Activated CD4-positive, alpha-beta T cell treated with anti-CD3 and anti-CD28 coated beads for 24 hours (primary cell): ENCODE measurements at regions not wholly inside any gene's neighbourhood (a gene's known extent, or its start where the extent isn't known, plus 50 kb on each side); places are given as distances from the start of the nearest gene placed in this dataset.
"Not testable (repeated sequence)": the region's sequence is repeated elsewhere in the genome, so short reads cannot be mapped to it uniquely, and the experiment has no call there.

Source experiments
- DNase-seq, 2 donors: peaks; one replicate each; pipeline ENCODE4 v3.0.0-alpha.2; 2020; ENCODE audit warnings: low read depth in 2 of 2

- no peak for DNase-seq
Observed at GRCh38 chr6:157727629-157728182, 95.3 kb upstream of the SNX9 start.

GRCh38 chr6:157728183-157728881 is 94.7 kb upstream of the SNX9 start:
- DNase-seq, result no peak

GRCh38 chr6:157731221-157731620 is 91.8 kb upstream of the SNX9 start:
- DNase-seq, result no peak

DNA sequence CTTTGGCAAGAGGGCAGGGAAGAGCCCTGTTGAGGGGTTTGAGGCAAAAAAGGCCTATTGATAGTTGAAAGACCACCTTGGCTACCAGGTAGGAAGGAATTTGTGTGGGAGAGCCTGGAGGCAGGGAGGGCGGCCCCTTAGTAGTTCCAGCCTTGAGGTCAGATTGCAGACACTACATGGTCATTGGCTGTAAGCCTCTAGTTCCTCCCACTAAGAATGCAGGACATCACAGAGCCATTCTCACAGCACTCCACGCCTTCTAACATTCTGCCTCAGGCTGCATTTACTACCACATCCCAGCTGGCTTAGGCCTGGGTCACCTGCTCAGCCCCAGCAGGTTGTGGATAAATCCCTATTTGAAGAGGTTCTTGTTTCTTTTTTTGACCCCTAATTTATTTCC is 91.0 kb upstream of the SNX9 start:
- no peak for DNase-seq

DNA sequence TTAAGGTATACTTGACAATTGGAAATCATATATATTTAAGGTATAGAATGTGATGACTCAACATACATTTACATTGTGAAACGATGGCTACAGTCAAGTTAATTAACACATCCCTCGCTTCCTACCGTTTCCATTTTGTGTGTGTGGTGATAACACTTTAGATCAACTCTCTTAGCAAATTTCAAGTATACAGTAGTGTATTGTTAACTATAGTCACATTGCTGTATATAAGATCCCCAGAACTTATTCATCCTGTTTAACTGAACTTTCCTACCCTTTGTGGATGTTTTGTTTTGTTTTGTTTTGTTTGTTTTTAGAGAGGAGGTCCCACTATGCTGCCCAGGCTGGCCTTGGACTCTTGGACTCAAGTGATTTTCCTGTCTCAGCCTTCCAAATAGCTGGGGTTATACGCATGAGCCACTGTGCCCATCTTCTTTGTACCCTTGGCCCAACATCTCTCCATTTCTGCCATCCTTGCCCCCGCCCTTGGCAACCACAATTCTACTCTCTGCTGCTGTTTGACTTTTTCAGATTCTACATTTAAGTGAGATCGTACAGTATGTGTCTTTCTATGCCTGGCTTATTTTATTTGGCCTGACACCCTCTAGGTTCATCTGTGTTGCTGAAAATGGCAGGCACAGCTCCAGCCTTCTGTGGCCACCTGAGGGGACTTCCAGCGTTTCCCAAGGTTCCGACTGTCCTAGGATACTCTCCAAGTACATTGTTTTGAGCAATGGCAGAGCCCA is 90.5 kb upstream of the SNX9 start:
- no peak for DNase-seq

DNA sequence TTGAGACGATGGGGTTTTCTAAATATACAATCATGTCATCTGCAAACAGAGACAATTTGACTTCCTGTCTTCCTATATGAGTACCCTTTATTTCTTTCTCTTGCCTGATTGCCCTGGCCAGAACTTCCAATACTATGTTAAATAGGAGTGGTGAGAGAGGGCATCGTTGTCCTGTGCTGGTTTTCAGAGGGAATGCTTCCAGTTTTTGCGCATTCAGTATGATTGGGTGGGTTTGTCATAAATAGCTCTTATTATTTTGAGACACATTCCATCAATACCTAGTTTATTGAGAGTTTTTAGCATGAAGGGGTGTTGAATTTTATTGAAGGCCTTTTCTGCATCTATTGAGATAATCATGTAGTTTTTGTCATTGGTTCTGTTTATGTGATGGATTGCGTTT is 86.5 kb upstream of the SNX9 start:
- DNase-seq, result not testable (repeated sequence)

- no peak for DNase-seq
Observed at GRCh38 chr6:157741321-157741947, 81.6 kb upstream of the SNX9 start.

DNA sequence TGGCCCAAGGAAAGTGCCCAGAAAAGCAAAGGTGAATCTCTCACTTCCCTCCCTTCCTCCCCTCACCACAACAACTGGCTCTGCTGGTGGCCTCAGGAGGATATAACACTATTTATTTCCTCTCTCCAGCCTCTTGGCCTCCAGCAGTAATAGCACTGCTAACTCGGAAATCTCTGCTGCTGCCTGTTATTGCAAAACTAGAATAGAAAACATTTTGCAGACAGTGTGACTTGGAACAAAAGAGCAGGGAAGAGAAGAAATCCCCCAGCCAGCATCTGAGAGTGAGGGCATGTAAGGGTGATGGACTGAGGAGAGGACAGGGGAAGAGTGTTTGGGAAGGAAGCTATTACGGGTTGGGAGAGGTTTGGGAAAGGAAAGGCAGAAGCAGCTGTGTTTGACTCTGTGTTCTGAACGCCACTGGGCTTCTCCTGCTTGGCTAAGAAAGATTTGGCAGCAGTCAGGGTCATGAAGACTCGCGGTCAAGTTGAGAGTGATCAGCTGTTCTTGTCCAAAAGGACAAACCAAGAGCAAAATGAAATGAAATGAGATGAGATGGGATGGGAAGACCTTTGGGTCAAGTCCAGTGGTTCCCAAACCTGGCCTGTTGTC is 81.0 kb upstream of the SNX9 start:
- DNase-seq, result no peak

GRCh38 chr6:157744102-157744601 is 78.9 kb upstream of the SNX9 start:
- DNase-seq, result no peak

DNA sequence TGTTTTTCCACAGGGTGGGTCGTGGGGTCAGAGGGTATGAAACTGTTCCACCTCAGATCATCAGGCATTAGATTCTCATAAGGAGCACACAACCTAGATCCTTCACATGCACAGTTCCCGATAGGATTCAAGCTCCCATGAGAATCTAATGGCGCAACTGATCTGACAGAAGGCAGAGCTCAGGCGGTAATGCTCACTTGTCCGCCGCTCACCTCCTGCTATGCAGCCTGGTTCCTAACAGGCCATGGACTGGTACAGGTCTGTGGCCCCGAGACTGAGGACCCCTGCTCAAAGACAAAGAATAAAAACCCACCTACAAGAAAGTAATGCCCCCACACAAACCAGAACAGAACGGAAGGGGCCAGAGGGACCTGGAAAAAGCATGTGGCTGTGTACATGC is 76.1 kb upstream of the SNX9 start:
- DNase-seq, result no peak

DNA sequence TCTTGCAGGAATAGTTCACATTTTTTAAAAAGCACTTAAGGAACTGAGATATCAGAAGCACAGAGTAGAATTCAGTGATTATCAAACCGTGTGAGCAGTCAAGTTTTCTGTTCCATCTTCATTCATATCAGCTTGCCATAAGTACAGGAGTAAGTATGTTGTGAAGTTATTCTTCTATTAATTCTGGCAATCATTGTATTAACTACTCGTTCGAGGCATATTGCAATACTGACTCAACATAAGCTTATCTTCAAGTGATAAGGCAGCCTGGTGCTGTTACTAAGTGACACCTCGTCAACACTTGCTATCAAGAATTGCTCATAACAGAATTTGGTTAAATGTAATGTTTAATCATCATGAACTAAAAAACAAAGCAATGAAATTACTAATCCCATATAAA is 75.7 kb upstream of the SNX9 start:
- no peak for DNase-seq

DNA sequence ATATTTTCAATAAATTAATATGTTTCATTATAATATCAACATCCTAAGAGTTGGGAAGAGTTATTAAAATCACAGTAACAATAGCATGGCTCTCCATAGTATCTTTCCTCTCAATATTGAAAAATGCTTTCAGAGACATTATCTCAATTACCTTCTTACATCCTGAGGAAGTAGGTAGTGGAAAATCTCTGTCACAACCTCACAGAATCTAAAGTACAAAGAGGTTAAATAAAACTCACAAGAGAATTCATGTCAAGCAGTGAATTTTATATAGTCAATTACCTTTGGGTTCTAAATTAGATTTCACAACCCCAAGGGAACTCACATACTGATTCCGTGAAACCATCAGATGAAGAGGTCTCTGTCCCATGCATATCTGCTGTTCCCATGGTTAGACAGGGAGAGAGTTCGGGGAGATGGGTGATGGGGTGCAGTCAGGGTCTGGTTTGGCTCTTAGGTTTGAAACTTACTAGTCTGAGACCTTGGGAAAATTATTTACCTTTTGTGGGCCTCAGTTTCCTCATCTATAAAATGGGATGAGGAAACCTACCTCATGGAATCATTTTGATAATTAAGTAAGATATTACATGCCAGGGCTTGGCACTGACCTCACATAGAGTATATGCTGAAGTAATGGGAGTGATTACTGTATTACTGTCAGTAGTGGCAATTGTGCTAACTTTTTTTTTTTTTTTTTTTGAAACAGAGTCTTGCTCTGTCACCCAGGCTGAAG is 74.0 kb upstream of the SNX9 start:
- no peak for DNase-seq

GRCh38 chr6:157750973-157751372 is 72.1 kb upstream of the SNX9 start:
- DNase-seq, result not testable (repeated sequence)

- DNase-seq, result no peak
Observed at GRCh38 chr6:157751547-157752200, 71.4 kb upstream of the SNX9 start.

GRCh38 chr6:157752879-157753278 is 70.2 kb upstream of the SNX9 start:
- not testable (repeated sequence) for DNase-seq

GRCh38 chr6:157753291-157753690 is 69.8 kb upstream of the SNX9 start:
- DNase-seq, result no peak

GRCh38 chr6:157753801-157754200 is 69.2 kb upstream of the SNX9 start:
- DNase-seq, result not testable (repeated sequence)

DNA sequence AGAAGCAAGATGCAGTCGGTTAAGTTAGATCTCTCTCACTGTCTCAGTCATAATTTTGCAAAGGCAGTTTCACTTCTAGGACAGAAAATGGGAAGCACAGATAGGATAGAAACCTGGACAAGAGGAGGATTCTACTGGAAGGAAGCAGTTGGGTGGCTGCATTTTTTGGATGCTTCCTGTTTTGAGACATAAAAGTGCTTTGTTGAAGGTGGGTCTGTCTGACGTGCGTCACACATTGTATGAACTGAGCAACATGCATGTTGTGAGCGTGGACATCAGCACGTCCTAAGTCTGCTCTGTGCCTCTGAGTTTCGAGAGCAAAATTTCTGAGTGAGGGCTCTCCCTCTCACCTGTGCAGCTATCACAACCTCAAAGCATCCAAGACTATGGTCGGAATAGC is 68.7 kb upstream of the SNX9 start:
- DNase-seq, result no peak

DNA sequence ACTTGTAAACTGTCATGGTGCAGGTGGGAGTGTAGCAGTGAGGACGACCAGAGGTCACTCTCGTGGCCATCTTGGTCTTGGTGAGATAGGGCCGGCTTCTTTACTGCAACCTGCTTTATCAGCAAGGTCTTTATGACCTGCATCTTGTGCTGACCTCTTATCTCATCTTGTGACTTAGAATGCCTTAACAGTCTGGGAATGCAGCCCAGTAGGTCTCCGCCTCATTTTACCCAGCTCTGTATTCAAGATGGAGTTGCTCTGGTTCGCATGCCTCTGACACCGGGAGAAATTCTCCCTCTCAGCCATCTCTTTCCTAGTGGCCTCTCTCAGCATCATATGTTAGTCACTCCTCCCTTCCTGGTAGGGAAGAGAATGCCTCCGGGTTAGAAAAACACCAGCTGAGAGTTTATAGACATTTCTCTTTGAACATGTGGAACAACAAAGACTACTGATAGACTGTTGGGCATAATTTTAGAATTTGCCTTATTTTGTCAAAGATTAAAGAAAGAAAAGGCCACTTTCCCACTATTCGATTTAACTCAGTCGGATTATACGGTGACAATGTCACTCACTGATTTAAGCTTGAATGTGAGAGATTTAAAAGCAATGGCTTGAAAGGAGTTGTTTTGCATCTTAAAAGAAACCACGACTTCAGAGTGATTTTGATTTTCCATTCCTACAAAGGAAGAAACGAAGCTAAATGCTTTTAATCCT is 67.9 kb upstream of the SNX9 start:
- DNase-seq, result no peak

GRCh38 chr6:157755746-157756411 is 67.2 kb upstream of the SNX9 start:
- DNase-seq, result peak in 1 of 2 donors; percentile 58
